Activated naive CD8-positive, alpha-beta T cell treated with anti-CD3 and anti-CD28 coated beads, Interleukin-2, amount 50 U/mL, for 24 hours (primary cell): ENCODE measurements at regions not wholly inside any gene's neighbourhood (a gene's known extent, or its start where the extent isn't known, plus 50 kb on each side); places are given as distances from the start of the nearest gene placed in this dataset.

Experiments
- ATAC-seq: fragments of 150-1000 bp; cut with Tn5 transposase; one replicate; pipeline ENCODE4 v1.10.0; 2021
- DNase-seq: peaks from one replicate; pipeline ENCODE4 v3.0.0; 2021
- H3K27ac Mint-ChIP-seq: one replicate; pipeline ENCODE4 v1.8.0; 2021; ENCODE audit warnings: mild to moderate bottlenecking, mixed read lengths
- H3K27me3 Mint-ChIP-seq: one replicate; pipeline ENCODE4 v1.8.0; 2021; ENCODE audit warnings: mixed read lengths
- H3K36me3 Mint-ChIP-seq: one replicate; pipeline ENCODE4 v1.8.0; 2021; ENCODE audit warnings: low read depth, mixed read lengths
- H3K4me1 Mint-ChIP-seq: one replicate; pipeline ENCODE4 v1.8.0; 2021; ENCODE audit warnings: mixed read lengths
- H3K4me3 Mint-ChIP-seq: one replicate; pipeline ENCODE4 v1.8.0; 2021; ENCODE audit warnings: mild to moderate bottlenecking, moderate library complexity, mixed read lengths
- H3K9me3 Mint-ChIP-seq: one replicate; pipeline ENCODE4 v1.8.0; 2021; ENCODE audit warnings: mixed read lengths

DNA sequence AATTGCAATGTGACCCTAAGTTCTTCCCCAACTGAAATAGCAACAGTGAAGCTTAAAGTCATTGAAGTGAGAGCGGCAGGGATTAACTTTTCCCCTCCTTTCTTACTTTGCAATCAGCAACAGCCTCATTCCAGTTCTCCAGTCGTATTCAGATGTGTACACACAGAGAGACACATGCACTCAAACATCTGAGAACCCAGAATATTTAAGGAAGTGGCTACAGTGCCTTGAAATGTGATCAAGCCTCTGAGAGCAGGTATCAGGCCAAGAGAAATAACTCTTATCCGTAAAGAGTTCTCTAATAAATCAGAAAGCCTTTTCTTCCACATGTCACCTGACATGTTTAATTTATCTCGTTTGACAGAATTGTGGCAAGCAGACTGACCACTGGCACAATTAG lies 388.9 kb upstream of the NPVF start:
- H3K27me3 Mint-ChIP-seq, result no peaks in the 10 kb centered on the region
- H3K4me1 Mint-ChIP-seq, result peaks cover 57% of the 10 kb centered on the region
- no peaks in the 10 kb centered on the region for H3K36me3 Mint-ChIP-seq
- no peak for DNase-seq
- no peak overlapping the region for H3K27ac Mint-ChIP-seq
- no peak overlapping the region for H3K4me3 Mint-ChIP-seq
- ATAC-seq, result no peak
- peaks cover 7% of the 10 kb centered on the region for H3K9me3 Mint-ChIP-seq

DNA sequence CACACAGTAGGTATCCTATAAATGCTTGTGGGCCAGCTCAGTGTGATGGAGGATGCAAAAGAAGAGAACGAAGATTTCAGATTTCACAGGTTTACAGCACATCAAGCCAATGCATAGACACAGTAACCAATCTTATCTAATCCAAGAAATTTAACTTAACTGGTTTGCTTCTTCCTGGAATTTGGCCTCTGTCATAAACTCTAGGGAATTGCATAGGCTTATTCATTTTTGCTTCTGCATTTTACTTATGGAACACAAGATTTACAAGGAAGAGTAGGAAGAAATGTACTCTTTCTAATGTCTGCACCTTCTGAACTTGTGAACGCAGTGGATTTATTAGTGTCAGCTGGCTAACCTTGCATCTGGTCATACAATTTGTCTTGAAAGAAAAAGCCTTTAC lies 389.4 kb upstream of the NPVF start:
- ATAC-seq (no peak), DNase-seq (no peak)
- H3K4me3 Mint-ChIP-seq, result no peak overlapping the region
- peaks cover 57% of the 10 kb centered on the region for H3K4me1 Mint-ChIP-seq
- peaks cover 10% of the 10 kb centered on the region for H3K9me3 Mint-ChIP-seq
- no peak overlapping the region for H3K27ac Mint-ChIP-seq
- H3K36me3 Mint-ChIP-seq, result no peaks in the 10 kb centered on the region
- no peaks in the 10 kb centered on the region for H3K27me3 Mint-ChIP-seq

DNA sequence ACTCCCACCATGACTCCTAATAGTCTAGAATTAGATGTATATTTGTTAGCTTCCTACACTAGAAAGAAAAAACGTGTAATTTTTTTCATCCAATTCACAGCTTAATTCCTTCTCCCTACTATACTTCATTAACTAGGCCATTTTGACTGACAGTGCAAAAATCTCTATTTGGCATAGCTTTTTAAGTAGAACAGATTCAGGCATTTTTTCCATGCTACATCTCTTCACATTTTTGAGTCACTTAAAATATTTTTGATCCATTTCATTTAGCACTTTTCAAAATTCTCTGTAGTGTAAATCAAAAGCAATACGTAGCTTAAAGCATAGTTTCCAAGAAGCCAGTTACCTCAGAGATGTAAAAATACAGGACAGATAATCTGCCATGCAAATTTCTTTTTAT lies 391.1 kb upstream of the NPVF start:
- ATAC-seq (no peak), DNase-seq (no peak)
- Mint-ChIP-seq H3K27ac (no peak overlapping the region), H3K4me1 (peaks cover 51% of the 10 kb centered on the region), H3K4me3 (no peak overlapping the region), H3K9me3 (peaks cover 5% of the 10 kb centered on the region), H3K36me3 (no peaks in the 10 kb centered on the region), H3K27me3 (no peaks in the 10 kb centered on the region)

DNA sequence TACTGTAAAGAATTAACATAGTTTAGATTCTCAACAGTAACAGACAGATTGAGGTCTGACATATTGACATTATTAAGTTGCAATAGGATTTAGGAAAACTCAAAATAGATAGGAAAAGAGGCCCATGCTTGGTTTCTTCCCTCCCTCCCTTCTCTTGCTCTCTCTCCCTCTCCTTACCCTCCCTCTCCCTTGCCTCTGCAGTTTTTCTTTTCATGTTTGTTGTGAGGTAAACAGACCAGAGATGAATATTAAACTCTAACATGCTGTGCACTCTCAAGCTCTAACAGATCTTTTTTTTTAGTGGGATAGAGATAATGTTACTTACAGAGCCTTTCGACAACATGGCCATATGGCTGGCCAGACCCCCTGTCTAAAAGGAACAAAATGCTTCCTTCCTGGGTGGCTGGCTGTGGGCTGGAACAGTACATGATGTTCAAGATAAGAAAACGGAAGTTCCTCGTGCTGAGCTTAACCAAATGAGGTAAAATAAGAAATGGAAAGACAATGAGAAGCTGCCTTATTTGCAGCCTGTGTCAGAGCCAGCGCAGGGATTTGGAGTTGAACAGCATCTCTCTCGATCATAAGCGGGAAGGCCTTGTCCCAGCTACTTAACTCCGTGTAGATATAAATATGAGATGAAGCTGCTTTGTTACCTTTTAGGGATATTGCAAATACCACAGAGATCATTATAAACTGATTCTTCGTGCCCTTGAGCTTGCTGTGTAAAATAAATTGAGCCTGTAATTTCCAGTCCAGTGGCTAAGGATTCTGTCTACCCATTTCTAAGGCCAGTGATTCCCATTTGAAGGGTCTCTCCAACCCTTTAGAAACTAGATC lies 391.9 kb upstream of the NPVF start:
- Mint-ChIP-seq H3K27ac (peak overlapping the region; percentile 78), H3K36me3 (no peaks in the 10 kb centered on the region), H3K4me1 (peaks cover 49% of the 10 kb centered on the region), H3K9me3 (peaks cover 5% of the 10 kb centered on the region), H3K27me3 (no peaks in the 10 kb centered on the region), H3K4me3 (peak overlapping the region; percentile 64)
- peak; percentile 20 for DNase-seq
- peak; percentile 66 for ATAC-seq

DNA sequence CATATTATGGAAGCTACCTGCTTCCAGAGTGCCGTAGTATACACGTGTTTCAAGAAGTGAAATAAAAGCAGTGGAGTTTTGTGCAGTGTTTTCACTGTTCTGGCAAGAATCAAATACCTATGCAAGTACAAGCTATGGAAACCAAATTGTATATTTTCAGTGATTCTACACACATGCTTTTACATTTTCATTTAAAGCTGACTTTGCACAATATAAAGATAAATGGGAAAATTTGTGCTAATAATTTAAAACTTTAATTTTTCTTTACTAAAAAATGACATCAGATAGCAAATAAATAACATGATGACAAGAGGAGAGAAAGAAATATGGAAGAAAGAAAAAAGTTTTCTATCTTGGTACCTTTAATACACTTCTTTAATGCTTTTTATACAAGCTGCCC lies 393.7 kb upstream of the NPVF start:
- Mint-ChIP-seq H3K27me3 (no peaks in the 10 kb centered on the region), H3K27ac (no peak overlapping the region), H3K36me3 (no peaks in the 10 kb centered on the region), H3K4me3 (no peak overlapping the region), H3K9me3 (peaks cover 5% of the 10 kb centered on the region), H3K4me1 (peaks cover 38% of the 10 kb centered on the region)
- DNase-seq (no peak), ATAC-seq (no peak)

DNA sequence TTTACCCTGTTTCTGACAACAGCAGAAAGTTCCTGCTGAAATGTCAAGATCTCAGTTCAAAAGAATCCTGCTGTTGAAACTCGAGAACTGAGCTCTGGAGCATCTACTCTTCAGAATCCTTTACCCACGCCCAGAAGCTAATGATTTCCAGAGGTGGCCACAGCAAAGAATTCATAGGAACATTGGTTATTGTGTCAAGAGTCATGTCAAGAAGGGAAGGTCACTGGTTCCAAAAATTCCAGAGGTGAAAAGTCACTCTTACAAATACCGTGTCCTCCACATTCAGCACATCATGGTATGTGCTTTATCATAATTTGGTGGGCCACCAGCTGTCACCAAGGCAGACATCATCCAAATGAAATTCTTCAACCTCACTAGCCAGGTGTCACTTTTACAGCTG lies 394.4 kb upstream of the NPVF start:
- ATAC-seq (no peak), DNase-seq (no peak)
- Mint-ChIP-seq H3K27ac (no peak overlapping the region), H3K4me1 (peaks cover 33% of the 10 kb centered on the region), H3K36me3 (no peaks in the 10 kb centered on the region), H3K27me3 (no peaks in the 10 kb centered on the region), H3K9me3 (peaks cover 5% of the 10 kb centered on the region), H3K4me3 (no peak overlapping the region)

DNA sequence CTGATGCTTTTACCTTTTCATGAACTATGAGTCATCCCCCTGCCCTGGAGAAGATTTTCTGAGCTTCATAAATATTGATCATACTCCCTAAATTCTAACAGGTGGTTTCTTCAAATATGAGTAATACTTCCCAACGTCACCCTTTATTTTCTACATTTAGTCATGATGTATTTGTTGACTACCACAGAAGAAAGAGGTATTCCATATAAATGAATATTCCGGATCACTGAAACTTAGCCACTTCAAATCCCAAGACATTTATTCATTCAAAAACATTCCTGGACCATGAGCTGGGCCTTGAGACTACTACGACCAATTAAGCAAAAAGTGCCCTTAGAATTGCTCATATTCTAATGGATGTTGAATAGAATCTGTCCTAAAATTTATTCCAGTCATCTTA lies 395.8 kb upstream of the NPVF start:
- no peak overlapping the region for H3K4me3 Mint-ChIP-seq
- H3K27ac Mint-ChIP-seq, result no peak overlapping the region
- no peaks in the 10 kb centered on the region for H3K36me3 Mint-ChIP-seq
- no peaks in the 10 kb centered on the region for H3K27me3 Mint-ChIP-seq
- peaks cover 26% of the 10 kb centered on the region for H3K4me1 Mint-ChIP-seq
- peaks cover 5% of the 10 kb centered on the region for H3K9me3 Mint-ChIP-seq
- ATAC-seq (no peak), DNase-seq (no peak)

DNA sequence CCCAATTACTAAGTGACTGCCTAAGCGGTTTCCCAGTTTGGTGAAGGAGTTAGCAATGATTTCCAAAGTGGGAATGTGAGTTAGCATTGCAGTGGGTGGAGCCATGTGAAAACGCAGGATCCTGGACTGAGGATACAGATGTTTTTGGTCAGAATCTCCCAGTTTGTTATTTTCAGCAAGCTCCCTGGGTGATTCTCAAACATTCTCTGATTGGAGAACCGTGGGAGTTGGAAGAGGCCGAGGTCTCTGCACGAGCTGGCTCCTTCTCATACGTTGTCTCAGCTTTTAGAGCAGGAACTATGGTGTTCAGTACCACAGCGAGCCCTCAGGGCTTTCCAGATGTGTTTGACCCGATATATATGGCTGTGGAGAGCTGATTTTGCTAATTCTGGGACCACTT lies 396.5 kb upstream of the NPVF start:
- Mint-ChIP-seq H3K36me3 (no peaks in the 10 kb centered on the region), H3K9me3 (peaks cover 5% of the 10 kb centered on the region), H3K27me3 (no peaks in the 10 kb centered on the region)

DNA sequence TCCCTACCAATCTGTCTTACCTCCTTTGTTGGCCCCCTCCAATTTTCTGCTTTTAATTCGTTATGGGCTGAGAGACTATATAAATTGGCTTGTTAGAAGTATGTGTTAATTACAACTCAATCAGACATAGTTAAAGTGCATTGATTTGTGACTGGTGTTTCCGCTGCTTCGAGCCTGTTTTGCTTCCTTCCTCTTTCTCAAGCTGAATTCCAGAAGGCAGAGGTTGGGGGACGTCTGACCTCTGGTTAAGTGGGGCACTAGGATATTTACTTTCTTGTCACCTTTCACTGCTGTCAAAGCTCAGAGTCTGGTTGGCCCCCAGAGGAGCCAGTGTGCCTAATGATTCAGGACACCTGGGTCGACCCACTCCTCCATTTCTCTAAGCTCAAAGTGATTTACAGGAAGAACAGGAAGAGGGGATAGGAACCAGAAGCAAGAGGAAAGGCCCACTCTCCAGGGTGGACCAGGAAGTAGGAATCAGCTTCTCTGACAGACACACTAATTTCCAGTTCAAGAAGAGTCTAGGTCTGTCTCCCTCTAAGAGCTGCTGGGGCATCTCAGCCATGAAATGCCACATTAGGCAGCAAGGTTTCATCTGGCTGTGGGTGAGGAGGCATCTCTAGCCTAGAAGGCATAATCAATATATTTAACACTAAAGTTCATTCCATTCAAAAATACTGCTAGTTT lies 397.2 kb upstream of the NPVF start:
- H3K4me3 Mint-ChIP-seq, result no peak overlapping the region
- H3K36me3 Mint-ChIP-seq, result no peaks in the 10 kb centered on the region
- peaks cover 5% of the 10 kb centered on the region for H3K9me3 Mint-ChIP-seq
- peaks cover 13% of the 10 kb centered on the region for H3K4me1 Mint-ChIP-seq
- peak overlapping the region; percentile 42 for H3K27ac Mint-ChIP-seq
- no peaks in the 10 kb centered on the region for H3K27me3 Mint-ChIP-seq
- ATAC-seq, result no peak
- no peak for DNase-seq

More for the DNA sequence above, 396.5 kb upstream of the NPVF start:
- Mint-ChIP-seq H3K27ac (no peak overlapping the region), H3K4me1 (peaks cover 19% of the 10 kb centered on the region), H3K4me3 (no peak overlapping the region)
- ATAC-seq, result no peak
- DNase-seq, result no peak

DNA sequence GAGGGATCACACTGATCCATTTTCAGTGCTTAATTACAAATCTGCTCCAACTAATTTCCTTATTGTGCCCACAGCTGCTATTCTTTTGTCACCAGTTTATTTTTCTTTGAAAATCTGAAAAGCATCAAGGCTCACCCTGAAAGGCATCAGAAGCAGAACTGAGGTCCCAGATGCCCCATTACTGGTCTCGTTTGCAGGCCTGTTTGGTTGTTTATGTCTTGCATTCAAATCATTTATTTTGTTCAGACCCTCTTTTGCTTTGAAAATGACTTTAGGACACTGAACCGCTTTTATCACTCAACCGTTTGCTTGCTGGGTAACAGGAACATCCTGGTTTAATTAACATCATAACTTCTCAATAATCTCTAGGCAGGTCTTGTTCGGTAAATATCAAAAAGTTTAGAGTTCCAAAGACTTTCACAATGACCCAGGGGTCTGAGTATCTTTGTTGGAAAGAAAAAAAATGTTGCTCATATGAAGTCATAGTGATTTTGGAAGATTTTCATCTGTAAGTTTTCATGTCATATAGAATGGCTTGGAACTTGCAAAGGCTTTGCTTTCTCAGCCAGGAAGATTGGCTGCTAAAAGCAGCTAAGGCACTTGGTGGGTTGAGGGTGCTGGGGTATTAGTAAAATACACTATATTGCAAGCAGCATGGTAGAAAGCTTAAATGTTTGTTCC lies 398.3 kb upstream of the NPVF start:
- Mint-ChIP-seq H3K4me1 (peaks cover 3% of the 10 kb centered on the region), H3K36me3 (no peaks in the 10 kb centered on the region), H3K9me3 (peaks cover 5% of the 10 kb centered on the region), H3K4me3 (no peak overlapping the region), H3K27ac (no peak overlapping the region), H3K27me3 (no peaks in the 10 kb centered on the region)
- DNase-seq (no peak), ATAC-seq (no peak)

DNA sequence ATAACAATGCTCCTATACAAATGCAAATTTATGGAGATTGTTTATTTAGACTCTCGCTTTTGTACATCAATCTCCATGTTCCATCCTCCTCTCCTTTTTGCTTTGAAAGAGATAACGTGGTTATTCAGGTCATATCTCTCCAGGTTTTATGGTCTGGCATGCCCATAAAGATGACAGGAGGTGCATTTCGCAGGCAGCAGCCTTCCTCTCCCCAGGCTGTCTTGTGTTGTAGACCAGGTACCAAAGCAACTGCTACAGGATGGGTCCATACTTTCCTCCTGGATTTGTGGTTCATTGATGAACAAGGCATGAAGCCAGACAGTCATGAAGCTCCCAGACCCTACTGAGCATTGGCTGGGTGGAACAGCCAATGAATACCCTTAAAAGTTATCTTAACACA lies 400.2 kb upstream of the NPVF start:
- DNase-seq (no peak), ATAC-seq (no peak)
- Mint-ChIP-seq H3K9me3 (no peaks in the 10 kb centered on the region), H3K4me3 (no peak overlapping the region), H3K27me3 (no peaks in the 10 kb centered on the region), H3K27ac (no peak overlapping the region), H3K36me3 (no peaks in the 10 kb centered on the region), H3K4me1 (peaks cover 3% of the 10 kb centered on the region)

DNA sequence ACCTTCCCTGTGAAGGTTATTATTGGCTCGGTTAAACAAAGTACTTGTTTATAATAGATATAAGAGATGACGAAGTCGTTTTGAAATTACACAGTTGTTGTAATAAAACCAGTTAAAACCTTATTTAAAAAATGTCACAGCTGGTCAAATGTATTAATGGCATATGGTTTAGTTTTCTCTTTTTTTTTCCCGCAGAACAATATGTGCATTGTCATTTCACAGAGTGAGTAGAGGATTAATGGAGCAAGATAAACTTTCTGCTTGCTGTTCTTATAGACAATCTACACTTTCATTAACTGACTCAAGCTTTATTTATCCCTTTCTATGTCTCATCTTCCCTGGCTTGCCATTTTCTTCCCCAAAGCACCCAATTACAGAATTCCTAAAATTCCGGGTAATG lies 404.3 kb upstream of the NPVF start:
- Mint-ChIP-seq H3K4me3 (no peak overlapping the region), H3K4me1 (no peaks in the 10 kb centered on the region), H3K9me3 (no peaks in the 10 kb centered on the region), H3K27me3 (no peaks in the 10 kb centered on the region), H3K27ac (no peak overlapping the region), H3K36me3 (no peaks in the 10 kb centered on the region)
- ATAC-seq (no peak), DNase-seq (no peak)

DNA sequence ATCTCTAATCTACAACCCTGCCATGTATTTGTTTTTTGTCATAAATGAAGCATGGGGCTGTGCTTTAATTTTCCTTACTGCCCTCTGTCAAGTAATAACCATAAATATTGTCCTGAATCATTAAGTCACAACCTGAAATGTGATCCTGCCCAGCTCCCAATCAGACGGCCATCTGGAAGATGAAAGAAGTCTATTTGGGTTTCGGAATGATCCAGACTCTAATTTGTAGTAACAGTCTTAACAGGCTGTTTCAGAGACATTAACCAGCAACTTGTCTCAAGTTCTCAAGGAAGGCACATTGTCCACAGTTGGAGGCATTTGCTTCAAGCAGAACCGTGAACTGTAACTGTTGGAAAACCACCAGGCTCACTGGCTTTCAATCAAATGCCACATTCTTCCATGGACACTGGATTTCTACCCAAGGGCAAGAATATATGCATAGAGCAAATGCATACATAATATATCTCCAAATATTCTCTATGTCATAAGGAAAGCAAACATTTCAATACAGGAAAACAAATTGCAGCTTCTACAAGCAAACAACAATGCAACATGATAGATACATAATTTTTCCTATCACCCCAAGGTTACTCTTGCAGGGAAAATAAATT lies 405.2 kb upstream of the NPVF start:
- H3K9me3 Mint-ChIP-seq, result no peaks in the 10 kb centered on the region
- ATAC-seq, result no peak
- no peaks in the 10 kb centered on the region for H3K4me1 Mint-ChIP-seq
- H3K27ac Mint-ChIP-seq, result no peak overlapping the region
- no peaks in the 10 kb centered on the region for H3K36me3 Mint-ChIP-seq
- H3K4me3 Mint-ChIP-seq, result no peak overlapping the region
- H3K27me3 Mint-ChIP-seq, result no peaks in the 10 kb centered on the region
- DNase-seq, result no peak

DNA sequence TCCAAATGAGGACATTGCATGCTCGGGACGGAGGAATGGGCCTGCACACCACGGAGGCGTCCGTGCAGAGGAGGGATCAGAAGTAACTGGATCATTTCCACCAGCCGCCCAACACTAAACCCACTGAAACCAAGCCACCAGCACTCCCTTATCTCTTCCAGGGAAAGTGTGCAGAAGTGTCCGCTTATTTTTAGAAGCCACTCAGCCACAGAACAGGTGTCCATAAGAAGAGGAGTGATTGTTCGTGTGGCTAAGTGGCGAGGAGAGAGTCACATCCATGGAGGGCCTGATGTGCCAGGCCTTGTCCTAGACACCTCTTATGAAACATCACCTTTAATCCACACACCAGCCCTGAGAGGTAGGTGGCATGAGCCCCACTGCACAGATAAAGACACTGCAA lies 407.9 kb upstream of the NPVF start:
- H3K36me3 Mint-ChIP-seq, result no peaks in the 10 kb centered on the region
- H3K4me3 Mint-ChIP-seq, result no peak overlapping the region
- ATAC-seq (no peak), DNase-seq (no peak)
- no peaks in the 10 kb centered on the region for H3K9me3 Mint-ChIP-seq
- no peaks in the 10 kb centered on the region for H3K4me1 Mint-ChIP-seq
- H3K27me3 Mint-ChIP-seq, result no peaks in the 10 kb centered on the region
- no peak overlapping the region for H3K27ac Mint-ChIP-seq

DNA sequence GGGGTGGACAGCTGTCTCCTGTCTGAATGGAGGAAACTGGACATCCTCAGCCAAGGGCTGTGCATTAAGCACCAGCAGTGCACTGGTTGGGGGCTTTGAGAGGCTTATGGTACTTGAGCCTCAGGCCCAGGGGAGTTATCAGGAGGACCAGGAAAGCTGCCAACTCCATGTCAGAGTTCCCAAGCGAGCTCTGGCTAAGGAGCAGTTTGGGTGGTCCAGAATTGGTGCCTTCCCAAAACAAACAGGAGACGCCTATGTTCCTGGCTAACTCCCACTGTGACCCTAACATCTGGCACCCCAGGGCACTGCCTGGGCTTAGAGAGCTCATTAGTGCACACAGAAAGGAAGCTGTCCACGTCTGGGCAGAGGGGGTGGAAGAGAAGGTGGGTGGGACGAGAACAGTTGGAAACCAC lies 408.6 kb upstream of the NPVF start:
- no peaks in the 10 kb centered on the region for H3K27me3 Mint-ChIP-seq
- H3K4me3 Mint-ChIP-seq, result no peak overlapping the region
- no peak overlapping the region for H3K27ac Mint-ChIP-seq
- DNase-seq (no peak), ATAC-seq (no peak)
- no peaks in the 10 kb centered on the region for H3K4me1 Mint-ChIP-seq
- H3K36me3 Mint-ChIP-seq, result no peaks in the 10 kb centered on the region
- no peaks in the 10 kb centered on the region for H3K9me3 Mint-ChIP-seq
